ENCODE measurements at regions not wholly inside any gene's neighbourhood (a gene's known extent, or its start where the extent isn't known, plus 50 kb on each side); places are given as distances from the start of the nearest gene placed in this dataset.

DNA sequence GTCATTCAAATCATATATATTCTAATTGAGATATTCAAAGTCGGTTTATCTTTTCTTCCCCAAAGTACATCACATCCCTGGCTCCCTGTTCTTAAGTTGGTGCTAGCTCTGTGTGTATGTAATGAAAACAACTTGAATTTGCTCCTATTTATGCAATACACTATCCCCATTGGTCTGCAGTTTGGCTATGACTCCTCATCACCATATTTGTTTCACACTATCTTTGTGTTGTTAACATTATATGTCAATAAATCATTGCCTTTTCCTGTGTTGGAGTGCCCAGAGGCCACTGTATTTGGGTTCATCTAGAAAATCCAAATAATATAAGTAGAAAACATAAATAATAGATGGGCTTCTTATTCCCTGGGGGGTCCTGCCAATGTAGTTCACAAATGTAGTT is 306.6 kb upstream of the TENM4 start:
- Histone ChIP-seq H3K27me3 (ENCODE audit: control insufficient read depth in 3 of 3, insufficient read depth in 3 of 3, low read depth in 1 of 3, low read length in 3 of 3) (no peaks in the 10 kb centered on the region), H2BK5ac (ENCODE audit: low read length) (no peak overlapping the region), H3K9me3 (replicated peaks in 1 of 2; ENCODE audit: control insufficient read depth in 2 of 2, insufficient read depth in 1 of 2, low read depth in 1 of 2, low read length in 2 of 2) (no peaks in the 10 kb centered on the region), H2AFZ (ENCODE audit: low read length) (no peak overlapping the region), H4K91ac (ENCODE audit: low read depth, low read length, poor library complexity) (no peak overlapping the region), H3K18ac (ENCODE audit: low read length) (no peak overlapping the region), H3K9ac (ENCODE audit: low read depth, low read length, poor library complexity) (no peak overlapping the region), H2BK15ac (ENCODE audit: low read length) (no peak overlapping the region), H3K27ac (replicated peaks; ENCODE audit: low read length) (no peak overlapping the region), H2BK12ac (ENCODE audit: low read length) (no peak overlapping the region), H3K79me1 (ENCODE audit: low read depth, low read length) (no peaks in the 10 kb centered on the region), H3K4me1 (ENCODE audit: control insufficient read depth in 2 of 2, insufficient read depth in 1 of 2, low read depth in 1 of 2, low read length in 2 of 2) (no peaks in the 10 kb centered on the region), H3K14ac (ENCODE audit: low read length) (no peak overlapping the region), H3K23ac (ENCODE audit: low read depth, low read length, poor library complexity) (no peak overlapping the region), H2BK120ac (ENCODE audit: low read depth, low read length) (no peak overlapping the region), H3K4me2 (ENCODE audit: insufficient read depth, low read length, poor library complexity, severe bottlenecking) (no peak overlapping the region), H2AK5ac (ENCODE audit: low read depth, low read length) (no peak overlapping the region), H4K8ac (ENCODE audit: low read depth, low read length) (no peak overlapping the region), H3K36me3 (replicated peaks in 1 of 2; ENCODE audit: control insufficient read depth in 2 of 2, insufficient read depth in 2 of 2, low read length in 2 of 2) (no peaks in the 10 kb centered on the region), H3K4me3 (ENCODE audit: low read length in 2 of 2) (no peak overlapping the region), H3K4ac (ENCODE audit: low read length) (no peak overlapping the region)
- WGBS, 2 donors (ENCODE audit: extremely low coverage in 2 of 2, insufficient read length in 2 of 2, insufficient replicate concordance in 1 of 2): no CpG with 5 or more reads among the region's 1 CpG
- no peak for DNase-seq (ENCODE audit: low spot score)

DNA sequence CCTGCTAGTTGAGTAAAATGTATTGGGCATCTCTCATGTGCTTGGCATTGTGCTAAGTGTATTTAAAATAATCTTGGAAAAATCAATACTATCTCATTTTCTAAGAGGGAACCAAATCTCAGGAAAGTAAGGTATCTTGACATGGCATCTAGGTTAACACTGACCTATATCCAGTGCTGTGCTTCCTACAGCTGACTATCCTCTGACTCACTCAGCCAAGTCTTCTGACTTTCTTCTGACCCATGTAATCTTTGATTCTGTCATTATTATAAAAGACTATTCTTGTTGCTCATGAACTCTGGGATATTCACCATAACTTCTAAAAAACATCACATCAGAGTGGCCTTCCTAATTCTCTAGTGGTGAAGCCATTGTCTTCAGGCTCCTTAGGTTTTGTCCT is 304.1 kb upstream of the TENM4 start:
- H3K14ac ChIP-seq (ENCODE audit: low read length): no peak overlapping the region
- H2BK5ac ChIP-seq (ENCODE audit: low read length): no peak overlapping the region
- H2BK15ac ChIP-seq (ENCODE audit: low read length): no peak overlapping the region
- H4K91ac ChIP-seq (ENCODE audit: low read depth, low read length, poor library complexity): no peak overlapping the region
- no peak overlapping the region for H3K27ac ChIP-seq (replicated peaks; ENCODE audit: low read length)
- H3K4me2 ChIP-seq (ENCODE audit: insufficient read depth, low read length, poor library complexity, severe bottlenecking): no peak overlapping the region
- H3K4me3 ChIP-seq (ENCODE audit: low read length in 2 of 2): no peak overlapping the region
- no peak overlapping the region for H2AFZ ChIP-seq (ENCODE audit: low read length)
- H2BK120ac ChIP-seq (ENCODE audit: low read depth, low read length): no peak overlapping the region
- no peaks in the 10 kb centered on the region for H3K4me1 ChIP-seq (ENCODE audit: control insufficient read depth in 2 of 2, insufficient read depth in 1 of 2, low read depth in 1 of 2, low read length in 2 of 2)
- no peak overlapping the region for H2AK5ac ChIP-seq (ENCODE audit: low read depth, low read length)
- DNase-seq (ENCODE audit: low spot score): no peak
- H3K27me3 ChIP-seq (ENCODE audit: control insufficient read depth in 3 of 3, insufficient read depth in 3 of 3, low read depth in 1 of 3, low read length in 3 of 3): peaks cover 0 to 3% (median 0%) of the 10 kb centered on the region in 3 experiments
- no peaks in the 10 kb centered on the region for H3K36me3 ChIP-seq (replicated peaks in 1 of 2; ENCODE audit: control insufficient read depth in 2 of 2, insufficient read depth in 2 of 2, low read length in 2 of 2)
- no peak overlapping the region for H3K4ac ChIP-seq (ENCODE audit: low read length)
- no peak overlapping the region for H4K8ac ChIP-seq (ENCODE audit: low read depth, low read length)
- H3K18ac ChIP-seq (ENCODE audit: low read length): no peak overlapping the region
- no peak overlapping the region for H3K9ac ChIP-seq (ENCODE audit: low read depth, low read length, poor library complexity)
- H3K23ac ChIP-seq (ENCODE audit: low read depth, low read length, poor library complexity): no peak overlapping the region
- H3K9me3 ChIP-seq (replicated peaks in 1 of 2; ENCODE audit: control insufficient read depth in 2 of 2, insufficient read depth in 1 of 2, low read depth in 1 of 2, low read length in 2 of 2): no peaks in the 10 kb centered on the region
- H3K79me1 ChIP-seq (ENCODE audit: low read depth, low read length): no peaks in the 10 kb centered on the region
- H2BK12ac ChIP-seq (ENCODE audit: low read length): no peak overlapping the region

DNA sequence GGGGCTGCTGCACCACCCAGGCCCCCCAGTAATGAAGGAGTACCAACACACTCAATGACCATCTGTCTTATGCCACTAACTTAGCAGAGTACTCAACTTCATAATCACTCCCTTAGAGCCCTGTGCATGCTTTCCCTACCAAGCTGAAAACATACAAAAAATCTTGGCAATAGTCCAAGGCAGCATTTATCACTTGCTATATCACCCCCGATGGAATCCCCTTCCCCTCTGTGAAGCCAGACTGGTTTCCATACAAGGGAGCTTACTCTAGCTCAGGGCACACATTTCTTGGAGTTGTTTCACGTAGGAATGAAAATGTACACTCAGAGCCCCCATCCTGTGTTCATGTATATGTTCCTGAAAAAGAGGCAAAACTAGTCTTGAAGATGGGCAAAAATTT is 301.3 kb upstream of the TENM4 start:
- H3K18ac ChIP-seq (ENCODE audit: low read length): no peak overlapping the region
- no peak overlapping the region for H2AK5ac ChIP-seq (ENCODE audit: low read depth, low read length)
- no peak overlapping the region for H3K4ac ChIP-seq (ENCODE audit: low read length)
- H4K91ac ChIP-seq (ENCODE audit: low read depth, low read length, poor library complexity): no peak overlapping the region
- no peak for DNase-seq (ENCODE audit: low spot score)
- H3K27ac ChIP-seq (replicated peaks; ENCODE audit: low read length): no peak overlapping the region
- no peak overlapping the region for H3K4me3 ChIP-seq (ENCODE audit: low read length in 2 of 2)
- H2BK12ac ChIP-seq (ENCODE audit: low read length): no peak overlapping the region
- no peak overlapping the region for H3K14ac ChIP-seq (ENCODE audit: low read length)
- H3K27me3 ChIP-seq (ENCODE audit: control insufficient read depth in 3 of 3, insufficient read depth in 3 of 3, low read depth in 1 of 3, low read length in 3 of 3): peaks cover 0 to 3% (median 0%) of the 10 kb centered on the region in 3 experiments
- H3K23ac ChIP-seq (ENCODE audit: low read depth, low read length, poor library complexity): no peak overlapping the region
- no peaks in the 10 kb centered on the region for H3K9me3 ChIP-seq (replicated peaks in 1 of 2; ENCODE audit: control insufficient read depth in 2 of 2, insufficient read depth in 1 of 2, low read depth in 1 of 2, low read length in 2 of 2)
- H3K79me1 ChIP-seq (ENCODE audit: low read depth, low read length): no peaks in the 10 kb centered on the region
- H2AFZ ChIP-seq (ENCODE audit: low read length): no peak overlapping the region
- no peak overlapping the region for H2BK15ac ChIP-seq (ENCODE audit: low read length)
- H3K36me3 ChIP-seq (replicated peaks in 1 of 2; ENCODE audit: control insufficient read depth in 2 of 2, insufficient read depth in 2 of 2, low read length in 2 of 2): no peaks in the 10 kb centered on the region
- H3K4me1 ChIP-seq (ENCODE audit: control insufficient read depth in 2 of 2, insufficient read depth in 1 of 2, low read depth in 1 of 2, low read length in 2 of 2): no peaks in the 10 kb centered on the region
- no peak overlapping the region for H2BK120ac ChIP-seq (ENCODE audit: low read depth, low read length)
- no peak overlapping the region for H4K8ac ChIP-seq (ENCODE audit: low read depth, low read length)
- H3K4me2 ChIP-seq (ENCODE audit: insufficient read depth, low read length, poor library complexity, severe bottlenecking): no peak overlapping the region
- no peak overlapping the region for H3K9ac ChIP-seq (ENCODE audit: low read depth, low read length, poor library complexity)
- no CpG with 5 or more reads among the region's 2 CpGs for WGBS, 2 donors (ENCODE audit: extremely low coverage in 2 of 2, insufficient read length in 2 of 2, insufficient replicate concordance in 1 of 2)
- no peak overlapping the region for H2BK5ac ChIP-seq (ENCODE audit: low read length)

DNA sequence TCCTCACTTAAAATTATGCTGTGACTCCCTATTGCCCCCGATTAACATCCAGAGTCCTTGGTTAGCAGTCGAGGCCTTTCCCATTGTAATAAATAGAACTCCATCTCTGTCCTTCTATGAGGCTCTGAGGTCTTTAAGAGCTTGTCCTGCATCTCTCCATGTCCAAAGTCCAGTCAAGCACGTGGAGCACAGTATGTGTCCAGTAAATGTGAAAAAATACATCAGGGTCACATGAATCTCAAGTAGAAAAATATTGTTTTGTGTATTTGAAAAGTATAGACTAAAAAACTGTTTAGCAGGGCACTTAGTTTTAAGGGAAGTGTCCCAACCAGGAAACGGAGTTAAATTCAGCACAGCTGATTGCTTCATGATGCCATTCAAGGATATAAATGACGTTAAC is 298.8 kb upstream of the TENM4 start:
- H3K9ac ChIP-seq (ENCODE audit: low read depth, low read length, poor library complexity): no peak overlapping the region
- H2BK15ac ChIP-seq (ENCODE audit: low read length): no peak overlapping the region
- no peak overlapping the region for H3K18ac ChIP-seq (ENCODE audit: low read length)
- no peaks in the 10 kb centered on the region for H3K9me3 ChIP-seq (replicated peaks in 1 of 2; ENCODE audit: control insufficient read depth in 2 of 2, insufficient read depth in 1 of 2, low read depth in 1 of 2, low read length in 2 of 2)
- no peak overlapping the region for H2BK12ac ChIP-seq (ENCODE audit: low read length)
- H4K8ac ChIP-seq (ENCODE audit: low read depth, low read length): no peak overlapping the region
- H3K36me3 ChIP-seq (replicated peaks in 1 of 2; ENCODE audit: control insufficient read depth in 2 of 2, insufficient read depth in 2 of 2, low read length in 2 of 2): no peaks in the 10 kb centered on the region
- no peak overlapping the region for H3K4ac ChIP-seq (ENCODE audit: low read length)
- H3K14ac ChIP-seq (ENCODE audit: low read length): no peak overlapping the region
- H2AFZ ChIP-seq (ENCODE audit: low read length): no peak overlapping the region
- H3K23ac ChIP-seq (ENCODE audit: low read depth, low read length, poor library complexity): no peak overlapping the region
- peaks cover 0 to 3% (median 0%) of the 10 kb centered on the region in 3 experiments for H3K27me3 ChIP-seq (ENCODE audit: control insufficient read depth in 3 of 3, insufficient read depth in 3 of 3, low read depth in 1 of 3, low read length in 3 of 3)
- WGBS, 2 donors (ENCODE audit: extremely low coverage in 2 of 2, insufficient read length in 2 of 2, insufficient replicate concordance in 1 of 2): no CpG with 5 or more reads among the region's 5 CpGs
- H2BK120ac ChIP-seq (ENCODE audit: low read depth, low read length): no peak overlapping the region
- H3K4me1 ChIP-seq (ENCODE audit: control insufficient read depth in 2 of 2, insufficient read depth in 1 of 2, low read depth in 1 of 2, low read length in 2 of 2): no peaks in the 10 kb centered on the region
- no peak overlapping the region for H3K4me3 ChIP-seq (ENCODE audit: low read length in 2 of 2)
- no peak overlapping the region for H4K91ac ChIP-seq (ENCODE audit: low read depth, low read length, poor library complexity)
- H3K79me1 ChIP-seq (ENCODE audit: low read depth, low read length): no peaks in the 10 kb centered on the region
- no peak for DNase-seq (ENCODE audit: low spot score)
- no peak overlapping the region for H3K27ac ChIP-seq (replicated peaks; ENCODE audit: low read length)
- no peak overlapping the region for H2BK5ac ChIP-seq (ENCODE audit: low read length)
- H2AK5ac ChIP-seq (ENCODE audit: low read depth, low read length): no peak overlapping the region
- no peak overlapping the region for H3K4me2 ChIP-seq (ENCODE audit: insufficient read depth, low read length, poor library complexity, severe bottlenecking)
